Activated CD8-positive, alpha-beta memory T cell treated with anti-CD3 and anti-CD28 coated beads, Interleukin-2, amount 50 U/mL, for 4 hours (primary cell): ENCODE measurements at regions not wholly inside any gene's neighbourhood (a gene's known extent, or its start where the extent isn't known, plus 50 kb on each side); places are given as distances from the start of the nearest gene placed in this dataset.

Source experiments
- DNase-seq: peaks from one replicate; pipeline ENCODE4 v3.0.0-alpha.2; 2020

GRCh38 chr18:72180689-72181088 is 363.5 kb downstream of the CBLN2 start:
- DNase-seq: no peak

- DNase-seq: no peak
These were observed 369.0 kb downstream of the CBLN2 start for GRCh38 chr18:72174972-72175649.

GRCh38 chr18:72171596-72171995 is 372.5 kb downstream of the CBLN2 start:
- DNase-seq: no peak

DNA sequence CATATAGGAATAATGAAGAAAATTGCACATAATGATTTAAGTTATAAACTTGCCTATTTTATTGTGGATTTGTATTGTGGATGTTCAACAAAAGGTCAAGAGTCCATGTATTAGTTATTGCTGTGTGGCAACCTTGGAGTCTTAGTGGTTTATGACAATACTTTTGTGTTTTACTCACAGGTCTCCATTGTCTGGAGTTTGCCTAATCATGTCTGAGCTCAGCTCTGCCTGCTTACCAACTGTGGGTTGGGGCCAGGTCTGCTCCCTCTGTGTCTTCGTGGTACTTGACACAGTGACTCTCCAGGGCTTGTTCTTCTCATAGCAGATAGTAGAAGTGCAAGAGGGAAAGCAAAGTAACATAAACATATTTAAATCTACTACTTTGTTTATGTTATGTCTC is 382.5 kb downstream of the CBLN2 start:
- DNase-seq: no peak

DNA sequence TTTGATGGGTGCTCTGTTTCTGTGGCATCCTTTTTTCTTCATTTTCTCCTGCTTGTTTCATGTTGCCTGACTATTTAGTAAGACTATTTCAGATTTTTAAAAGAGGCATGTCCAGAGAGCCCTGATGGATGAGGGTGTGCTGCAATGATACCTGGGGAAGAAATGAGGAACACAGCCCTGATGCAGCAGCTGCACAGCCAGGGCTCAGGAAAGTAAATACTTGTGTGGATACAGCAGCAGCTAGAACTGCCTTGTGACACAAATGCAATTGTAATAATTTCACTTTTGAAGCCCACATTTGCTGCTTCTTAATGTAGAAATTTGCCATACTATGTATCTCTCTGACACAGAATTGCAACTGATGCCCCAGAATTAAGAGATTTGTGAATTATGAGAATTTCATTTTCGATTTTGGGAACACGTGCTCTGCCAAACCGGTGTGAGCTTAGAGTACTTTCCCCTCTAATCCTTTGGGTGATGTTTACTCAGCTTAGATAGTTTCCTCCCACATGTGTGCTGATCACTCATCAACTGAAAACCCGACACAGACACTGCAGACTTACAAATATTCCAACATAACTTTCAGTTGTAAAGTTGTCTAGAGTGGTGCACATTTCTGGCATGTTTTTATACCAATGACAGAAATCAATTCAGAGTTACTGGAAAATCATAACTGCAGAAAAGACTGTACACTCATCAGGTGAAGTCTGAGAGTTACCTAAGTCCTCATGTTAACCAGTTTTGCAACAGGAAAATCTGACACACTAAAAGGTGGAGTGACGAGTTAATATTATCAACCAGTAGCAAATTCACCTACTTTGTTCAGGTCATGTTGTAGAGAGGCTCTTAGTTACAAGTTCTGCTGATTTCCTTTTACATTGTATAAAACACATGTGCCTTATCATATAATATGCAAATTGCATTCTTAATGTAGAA is 383.4 kb downstream of the CBLN2 start:
- no peak for DNase-seq

DNA sequence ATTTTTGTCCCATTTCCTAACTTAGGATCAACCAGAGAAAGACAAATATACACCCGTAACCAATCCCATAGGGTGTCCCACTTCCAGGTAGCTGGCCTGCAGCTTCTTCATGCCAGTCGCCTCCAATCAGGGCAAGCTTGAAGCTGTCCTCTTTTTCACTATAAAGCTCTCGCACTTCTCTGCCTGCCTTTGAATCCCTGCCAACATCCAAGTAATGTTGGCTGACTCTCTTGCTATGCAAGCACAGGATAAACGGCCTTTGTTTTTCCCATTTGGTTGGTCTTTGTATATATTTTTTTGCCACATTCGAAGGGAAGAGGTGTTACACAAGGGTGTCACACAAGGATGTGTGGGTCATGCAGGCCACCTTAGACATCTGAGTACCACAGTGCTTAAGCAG is 388.8 kb downstream of the CBLN2 start:
- DNase-seq: no peak

GRCh38 chr18:72154926-72155325 is 389.2 kb downstream of the CBLN2 start:
- DNase-seq: no peak

GRCh38 chr18:72152935-72153334 is 391.2 kb downstream of the CBLN2 start:
- DNase-seq: no peak

GRCh38 chr18:72147830-72148229 is 396.3 kb downstream of the CBLN2 start:
- DNase-seq: no peak

DNA sequence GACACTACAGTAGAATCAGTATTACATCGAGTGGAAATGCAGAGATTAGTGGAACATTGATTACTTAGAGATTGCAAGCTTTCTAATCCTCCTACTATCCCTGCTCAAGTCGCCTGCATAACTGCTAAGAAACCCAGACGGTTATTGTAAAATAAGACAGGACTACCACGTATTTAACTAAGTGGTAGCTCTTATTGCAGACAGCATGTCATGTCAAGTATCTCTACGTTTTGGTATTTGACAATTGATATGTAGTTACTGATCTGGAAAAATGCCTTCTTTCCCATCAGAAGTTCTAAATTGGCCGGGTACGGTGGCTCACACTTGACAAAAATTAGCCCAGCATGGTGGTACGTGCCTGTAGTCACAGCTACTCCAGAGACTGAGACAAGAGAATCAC is 404.1 kb downstream of the CBLN2 start:
- no peak for DNase-seq

DNA sequence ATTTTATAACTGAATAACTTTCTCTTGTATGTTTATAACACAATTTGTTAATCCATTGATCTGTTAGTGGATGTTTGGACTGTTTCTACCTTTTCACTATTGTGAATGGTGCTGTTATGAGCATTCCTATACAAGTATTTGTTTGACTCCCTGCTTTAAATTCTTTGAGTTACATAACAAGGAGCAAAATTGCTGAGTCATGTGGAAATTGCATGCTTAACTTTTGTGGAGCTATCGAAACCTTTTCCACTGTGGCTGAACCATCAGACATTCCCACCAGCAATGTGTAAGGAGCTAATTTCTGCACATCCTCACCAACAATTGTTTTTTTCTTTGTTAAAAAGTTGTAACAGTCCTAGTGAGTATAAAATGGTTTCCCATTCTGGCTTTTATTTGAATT is 415.5 kb downstream of the CBLN2 start:
- no peak for DNase-seq

DNA sequence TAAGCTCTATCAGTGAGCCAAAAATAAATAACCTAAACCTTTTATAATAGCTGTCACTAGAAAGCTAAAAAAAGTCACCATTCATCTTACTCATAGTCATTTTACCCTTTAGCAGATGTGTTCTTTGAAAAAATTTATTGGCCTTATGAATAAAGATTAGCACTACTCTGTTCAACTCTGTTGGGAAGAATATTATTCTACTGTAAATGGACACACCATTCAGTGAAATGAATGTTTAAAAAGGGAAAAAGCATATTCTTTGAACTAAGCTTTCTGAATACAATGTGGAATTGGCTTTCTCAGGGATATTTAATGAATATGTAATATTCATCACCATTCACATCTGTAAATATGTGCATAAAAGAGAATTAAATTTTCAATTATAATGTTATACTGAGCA is 422.0 kb downstream of the CBLN2 start:
- no peak for DNase-seq

GRCh38 chr18:72119082-72119481 is 425.1 kb downstream of the CBLN2 start:
- DNase-seq: no peak

GRCh38 chr18:72114801-72115594 is 429.1 kb downstream of the CBLN2 start:
- DNase-seq: no peak

GRCh38 chr18:72107647-72108383 is 436.3 kb downstream of the CBLN2 start:
- no peak for DNase-seq

DNA sequence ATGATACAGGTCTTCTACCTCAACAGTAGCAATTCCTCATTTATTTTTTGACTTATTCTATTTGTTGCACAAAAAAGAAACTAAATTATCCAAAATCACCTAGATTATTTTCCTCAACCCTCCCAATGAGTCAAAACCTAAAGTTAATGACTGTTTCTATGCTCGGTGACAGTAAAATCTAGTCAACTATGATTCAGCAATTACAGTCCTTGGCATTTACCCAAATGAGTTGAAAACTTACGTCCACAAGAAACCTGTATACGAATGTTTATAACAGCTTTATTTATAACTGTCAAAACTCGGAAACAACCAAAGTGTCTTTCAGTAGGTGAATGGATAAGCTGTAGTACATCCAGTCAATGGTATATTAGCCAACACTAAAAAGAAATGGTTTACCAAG is 439.3 kb downstream of the CBLN2 start:
- DNase-seq: no peak

GRCh38 chr18:72102412-72102811 is 441.7 kb downstream of the CBLN2 start:
- DNase-seq: no peak

DNA sequence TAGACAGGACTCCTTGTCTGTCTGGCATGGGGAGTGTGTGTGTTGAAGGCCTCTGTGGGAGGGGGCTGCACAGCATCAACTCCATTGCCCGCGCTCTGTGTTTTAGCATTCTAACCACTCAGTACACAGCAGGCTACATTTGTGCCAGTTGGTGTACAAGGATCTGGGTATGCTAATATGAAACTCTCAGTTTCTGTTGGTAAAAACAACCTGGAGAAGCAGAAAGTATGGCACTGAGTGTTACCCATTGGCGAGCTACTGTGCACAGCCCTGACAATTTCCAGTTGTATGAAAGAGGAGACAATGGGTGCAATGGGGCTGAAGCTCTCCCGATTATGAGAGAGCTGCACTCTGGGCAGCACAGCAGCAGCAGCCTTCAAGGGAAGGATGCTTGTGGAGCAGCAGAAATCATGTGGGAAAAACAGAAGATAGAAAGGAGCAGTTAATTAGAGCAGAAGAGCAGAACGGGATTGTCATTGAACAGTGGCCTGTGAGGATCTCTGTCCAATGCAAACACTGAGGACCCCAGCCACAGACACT is 443.6 kb downstream of the CBLN2 start:
- no peak for DNase-seq

DNA sequence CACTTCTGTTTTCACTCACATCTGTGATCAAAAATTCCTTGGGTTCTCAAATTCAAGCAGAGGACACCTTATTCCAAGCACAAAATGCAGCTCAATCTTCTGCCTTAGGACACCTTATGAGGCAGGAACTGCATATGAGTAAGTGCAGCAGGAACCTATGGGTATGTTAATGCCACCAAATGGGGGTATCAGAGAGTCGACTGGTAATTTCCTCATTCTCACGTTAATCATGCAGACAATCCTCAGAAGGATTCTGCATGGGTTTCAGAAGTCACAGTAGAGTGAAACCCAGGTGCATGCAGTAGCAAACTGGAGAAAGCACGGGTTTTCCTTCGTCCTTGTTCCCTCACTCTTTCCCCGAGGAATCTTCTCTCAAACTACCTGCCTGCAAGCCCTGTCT is 452.8 kb downstream of the CBLN2 start:
- DNase-seq: no peak

DNA sequence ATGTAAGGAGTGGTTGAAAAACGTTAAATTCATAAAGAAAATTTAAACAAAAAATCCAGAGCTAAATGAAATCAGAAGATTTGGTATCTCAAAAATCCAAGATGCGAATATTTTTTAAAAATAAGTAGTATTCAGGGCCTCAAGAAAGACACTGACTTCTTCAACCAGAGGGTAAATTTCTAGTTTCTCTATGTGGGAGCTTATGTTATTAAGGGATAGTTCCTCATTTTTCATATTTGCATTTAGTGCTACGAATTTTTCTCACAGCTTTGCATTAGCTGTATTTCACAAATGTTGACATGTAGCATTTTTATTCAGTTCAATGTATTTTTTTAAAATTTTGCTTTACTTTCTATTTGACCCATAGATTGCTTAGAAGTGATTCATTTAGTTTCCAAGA is 454.7 kb downstream of the CBLN2 start:
- DNase-seq: no peak

GRCh38 chr18:72086421-72086820 is 457.7 kb downstream of the CBLN2 start:
- no peak for DNase-seq

DNA sequence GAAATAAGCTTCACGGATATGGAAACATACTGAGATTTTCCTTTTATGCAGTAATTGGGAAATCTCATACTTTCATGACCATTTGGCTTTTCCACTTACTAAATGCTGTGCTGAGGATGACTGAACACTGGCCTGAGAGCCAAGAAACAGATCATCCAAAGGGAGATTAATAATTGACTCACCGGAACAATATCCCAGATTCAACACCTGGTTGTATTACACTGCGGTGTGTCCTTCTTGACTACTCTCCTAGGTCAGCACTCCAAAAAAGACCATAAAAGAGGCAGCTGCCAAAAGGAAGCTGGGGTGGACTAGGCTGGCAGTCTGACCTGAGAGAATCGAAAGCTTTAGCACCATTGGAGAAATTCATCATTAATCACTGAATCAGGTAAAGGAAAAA is 469.1 kb downstream of the CBLN2 start:
- DNase-seq: no peak

DNA sequence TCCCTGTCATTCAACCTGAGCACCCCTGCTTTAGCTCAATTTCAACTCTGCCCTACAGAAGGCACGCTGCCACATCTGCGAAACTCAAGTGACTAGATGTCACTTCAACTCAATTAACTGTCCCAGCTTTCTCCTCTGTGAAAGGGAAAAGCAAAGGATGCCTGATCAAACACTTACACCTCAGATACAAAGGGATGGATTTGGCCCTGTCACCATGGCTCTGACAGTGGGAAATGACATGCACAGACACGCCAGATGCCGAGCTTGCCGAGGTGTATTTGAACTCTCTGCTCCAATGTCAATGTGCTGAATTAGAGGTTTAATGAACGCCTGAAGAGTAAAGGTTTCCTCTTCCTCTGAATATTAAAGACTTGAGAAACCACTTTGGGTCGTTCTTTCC is 481.1 kb downstream of the CBLN2 start:
- DNase-seq: no peak
